ENCODE measurements at regions not wholly inside any gene's neighbourhood (a gene's known extent, or its start where the extent isn't known, plus 50 kb on each side); places are given as distances from the start of the nearest gene placed in this dataset.

- no peak for TF ChIP-seq CTCF (optimal IDR thresholded peaks at IDR 0.05 in 1 of 3, IDR thresholded peaks at IDR 0.05 in 1 of 3, conservative IDR thresholded peaks at IDR 0.05 in 1 of 3; ENCODE audit: extremely low read depth in 1 of 3, insufficient read depth in 2 of 3, low read length in 3 of 3)
- TF ChIP-seq EZH2 (IDR thresholded peaks at IDR 0.05; ENCODE audit: low read length): no peak
Measured at GRCh38 chr10:84084342-84084741, 55.0 kb upstream of the GHITM start.

Measured in keratinocyte (primary cell).